Omental fat pad (tissue), 3 donors: ENCODE measurements at regions not wholly inside any gene's neighbourhood (a gene's known extent, or its start where the extent isn't known, plus 50 kb on each side); places are given as distances from the start of the nearest gene placed in this dataset.

ENCODE experiments used
- ATAC-seq: fragments of 150-250 bp; one replicate; pipeline ENCODE4 v1.9.1; 2016; ENCODE audit warnings: mild to moderate bottlenecking, moderate library complexity; ENCODE audit not compliant: low FRiP score
- DNase-seq: peaks from one replicate; pipeline ENCODE4 v3.0.0-alpha.2; 2019; ENCODE audit warnings: low spot score
- TF ChIP-seq, protein P1 (sequence below), 3 donors: fragments of 450-650 bp; IDR thresholded peaks; one replicate each; pipeline ENCODE4 v1.5.1; 2016 to 2017; ENCODE audit warnings: antibody characterized with exemption in 3 of 3, mild to moderate bottlenecking in 3 of 3, moderate library complexity in 2 of 3

DNA sequence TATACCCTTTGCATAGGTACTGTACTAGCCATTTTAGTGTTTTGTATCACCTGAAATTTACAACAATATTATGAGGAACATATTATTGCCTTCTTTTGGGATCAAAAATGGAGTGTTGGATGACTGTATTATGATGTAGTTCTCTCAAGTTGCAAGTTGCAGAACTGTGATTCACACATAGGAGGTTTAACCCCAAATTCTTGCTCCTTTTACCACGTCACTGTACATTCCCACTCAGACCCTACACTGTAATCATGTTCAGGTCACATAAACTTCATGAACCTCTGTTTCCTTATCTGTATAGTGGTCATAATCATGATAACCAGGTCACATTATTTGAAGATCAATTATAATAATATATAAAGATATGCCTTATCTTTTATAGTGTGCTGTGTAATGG lies 925.1 kb upstream of the TENM4 start:
- TF ChIP-seq, protein P1, sequence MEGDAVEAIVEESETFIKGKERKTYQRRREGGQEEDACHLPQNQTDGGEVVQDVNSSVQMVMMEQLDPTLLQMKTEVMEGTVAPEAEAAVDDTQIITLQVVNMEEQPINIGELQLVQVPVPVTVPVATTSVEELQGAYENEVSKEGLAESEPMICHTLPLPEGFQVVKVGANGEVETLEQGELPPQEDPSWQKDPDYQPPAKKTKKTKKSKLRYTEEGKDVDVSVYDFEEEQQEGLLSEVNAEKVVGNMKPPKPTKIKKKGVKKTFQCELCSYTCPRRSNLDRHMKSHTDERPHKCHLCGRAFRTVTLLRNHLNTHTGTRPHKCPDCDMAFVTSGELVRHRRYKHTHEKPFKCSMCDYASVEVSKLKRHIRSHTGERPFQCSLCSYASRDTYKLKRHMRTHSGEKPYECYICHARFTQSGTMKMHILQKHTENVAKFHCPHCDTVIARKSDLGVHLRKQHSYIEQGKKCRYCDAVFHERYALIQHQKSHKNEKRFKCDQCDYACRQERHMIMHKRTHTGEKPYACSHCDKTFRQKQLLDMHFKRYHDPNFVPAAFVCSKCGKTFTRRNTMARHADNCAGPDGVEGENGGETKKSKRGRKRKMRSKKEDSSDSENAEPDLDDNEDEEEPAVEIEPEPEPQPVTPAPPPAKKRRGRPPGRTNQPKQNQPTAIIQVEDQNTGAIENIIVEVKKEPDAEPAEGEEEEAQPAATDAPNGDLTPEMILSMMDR (IDR thresholded peaks at IDR 0.05) = no peak
- no peak for ATAC-seq
- DNase-seq = no peak

DNA sequence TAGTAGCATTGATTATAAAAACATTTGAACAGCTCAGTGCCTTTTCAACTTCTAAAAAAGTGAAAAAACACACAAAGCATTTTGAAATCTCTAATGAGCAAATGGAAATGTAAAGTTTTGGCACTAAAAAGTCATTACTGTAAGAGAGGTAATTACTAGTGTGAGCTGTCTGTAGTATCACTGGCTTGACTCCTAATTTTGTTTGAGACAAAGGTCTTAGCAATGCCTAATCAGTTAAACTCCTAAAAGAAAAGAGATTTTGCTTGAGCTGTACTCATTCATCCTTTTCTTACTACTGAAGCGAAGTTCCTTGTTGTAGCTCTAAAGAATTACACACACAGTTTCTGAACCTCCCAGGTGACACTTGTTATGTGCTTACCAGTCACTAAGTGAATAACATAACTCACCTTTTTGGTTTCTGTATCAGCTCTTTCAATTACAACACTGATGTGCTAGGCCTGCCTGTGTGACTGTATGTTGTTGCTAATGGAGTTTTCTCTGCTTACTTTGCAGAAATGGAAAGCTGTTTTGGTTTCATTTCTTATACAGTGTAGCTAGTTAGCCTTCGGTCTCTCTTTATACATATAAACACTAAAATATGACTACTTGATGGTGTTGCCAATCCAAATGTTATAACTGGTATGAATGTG lies 924.4 kb upstream of the TENM4 start:
- ATAC-seq = no peak
- no peak for DNase-seq
- TF ChIP-seq, protein P1 (IDR thresholded peaks at IDR 0.05) = no peak

DNA sequence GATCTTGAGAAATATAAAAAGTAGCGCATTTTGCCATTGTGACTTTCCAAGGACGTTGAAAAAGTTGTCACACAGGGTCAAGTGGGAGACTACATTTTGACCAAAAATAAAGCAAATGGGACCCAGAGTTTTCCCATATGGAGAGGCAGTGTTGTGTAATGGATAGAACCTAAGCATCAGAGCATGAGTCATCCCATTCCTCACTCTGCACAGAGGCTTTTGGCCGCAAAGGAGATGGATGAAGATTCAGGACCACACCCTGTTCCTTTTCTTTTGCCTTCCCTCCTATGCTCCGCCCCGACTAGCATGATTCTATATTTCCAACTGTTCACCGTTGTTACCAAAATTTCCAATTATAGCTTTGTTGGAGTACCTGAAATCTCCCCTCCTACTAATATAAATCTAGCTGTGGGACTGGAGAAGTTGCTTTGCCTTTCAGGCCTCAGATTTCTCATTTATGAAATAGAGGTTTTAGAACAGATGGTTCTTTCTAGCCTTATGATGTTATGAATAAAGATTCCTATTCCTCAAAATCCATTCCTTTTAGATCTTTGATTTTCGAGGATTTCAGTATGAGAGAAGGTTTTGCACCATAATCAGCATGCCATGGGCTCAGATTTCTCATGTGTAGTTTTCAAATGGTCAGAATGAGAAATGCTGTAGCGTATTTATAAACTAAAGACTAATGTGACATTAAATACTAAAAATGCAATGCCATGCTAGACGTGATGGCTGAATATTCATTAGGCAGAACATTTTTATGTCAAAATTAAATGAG lies 921.9 kb upstream of the TENM4 start:
- ATAC-seq (no peak), DNase-seq (no peak)
- TF ChIP-seq, protein P1 (IDR thresholded peaks at IDR 0.05) = no peak

DNA sequence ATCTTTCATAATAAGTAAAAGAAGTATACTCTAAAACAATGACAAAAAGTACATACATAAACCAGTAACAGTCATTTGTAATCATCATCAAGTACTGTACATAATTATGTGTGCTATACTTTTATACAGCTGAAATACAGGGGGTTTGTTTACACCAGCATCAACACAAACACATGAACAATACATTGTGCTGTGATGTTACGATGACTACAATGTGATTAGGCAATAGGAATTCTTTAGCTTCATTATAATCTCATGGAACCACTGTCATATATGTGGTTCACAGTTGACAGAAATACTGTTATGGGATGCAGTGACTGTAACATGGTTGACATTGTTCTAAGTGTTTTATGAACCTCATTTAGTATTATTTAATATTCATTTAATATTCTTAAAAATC lies 914.4 kb upstream of the TENM4 start:
- DNase-seq (no peak), ATAC-seq (no peak)
- TF ChIP-seq, protein P1 (IDR thresholded peaks at IDR 0.05) = no peak

DNA sequence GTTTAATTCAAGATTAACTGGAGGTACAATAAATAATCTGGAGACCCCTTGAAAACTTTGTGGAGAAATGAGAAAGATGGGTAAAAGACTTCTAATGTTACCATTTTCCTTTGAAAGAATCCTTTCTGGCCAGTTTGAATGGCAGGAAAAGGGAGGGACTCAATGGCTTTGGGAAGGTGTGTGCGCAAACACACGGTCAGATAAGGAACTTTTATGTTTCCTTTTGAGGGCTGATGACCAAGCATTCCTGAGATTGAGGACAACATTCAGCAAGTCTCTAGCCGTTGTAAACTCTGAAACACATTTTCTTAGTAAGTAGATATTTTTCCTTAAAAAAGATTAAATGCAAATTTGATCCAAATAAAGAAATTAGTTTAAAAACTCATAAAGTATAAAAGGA lies 909.7 kb upstream of the TENM4 start:
- ATAC-seq (no peak), DNase-seq (no peak)
- TF ChIP-seq, protein P1 (IDR thresholded peaks at IDR 0.05) = no peak

- TF ChIP-seq, protein P1 (IDR thresholded peaks at IDR 0.05) = no peak
- DNase-seq (no peak), ATAC-seq (no peak)
Measured at GRCh38 chr11:80349997-80350396, 909.2 kb upstream of the TENM4 start.
